HG02973 (cell line): ENCODE measurements at regions not wholly inside any gene's neighbourhood (a gene's known extent, or its start where the extent isn't known, plus 50 kb on each side); places are given as distances from the start of the nearest gene placed in this dataset.

Experiments used
- ATAC-seq: cut with Tn5 transposase; IDR thresholded peaks from one replicate; pipeline ENCODE4 v1.9.1; 2021; ENCODE audit warnings: moderate library complexity; ENCODE audit not compliant: unreplicated experiment

GRCh38 chr7:25495342-25496250 is 267.3 kb upstream of the NPVF start:
- ATAC-seq = no peak

GRCh38 chr7:25496476-25497368 is 268.4 kb upstream of the NPVF start:
- ATAC-seq = peak; percentile 70

GRCh38 chr7:25500393-25500921 is 272.2 kb upstream of the NPVF start:
- ATAC-seq = no peak

GRCh38 chr7:25503306-25503705 is 275.0 kb upstream of the NPVF start:
- ATAC-seq = no peak

- ATAC-seq = no peak
Measured at GRCh38 chr7:25512061-25512687, 283.9 kb upstream of the NPVF start.

- ATAC-seq = no peak
Measured at GRCh38 chr7:25515633-25516275, 287.5 kb upstream of the NPVF start.

GRCh38 chr7:25517906-25518305 is 289.6 kb upstream of the NPVF start:
- no peak for ATAC-seq

GRCh38 chr7:25520017-25520416 is 291.7 kb upstream of the NPVF start:
- ATAC-seq = no peak

- no peak for ATAC-seq
Measured at GRCh38 chr7:25520516-25520915, 292.2 kb upstream of the NPVF start.

- no peak for ATAC-seq
Measured at GRCh38 chr7:25521236-25521635, 292.9 kb upstream of the NPVF start.

GRCh38 chr7:25522727-25523126 is 294.4 kb upstream of the NPVF start:
- ATAC-seq = no peak

- no peak for ATAC-seq
Measured at GRCh38 chr7:25527665-25528170, 299.4 kb upstream of the NPVF start.

GRCh38 chr7:25529320-25529719 is 301.0 kb upstream of the NPVF start:
- no peak for ATAC-seq

- no peak for ATAC-seq
Measured at GRCh38 chr7:25536851-25537250, 308.6 kb upstream of the NPVF start.

GRCh38 chr7:25537662-25538375 is 309.5 kb upstream of the NPVF start:
- ATAC-seq = no peak

GRCh38 chr7:25541094-25541821 is 313.0 kb upstream of the NPVF start:
- ATAC-seq = no peak

GRCh38 chr7:25541877-25542276 is 313.6 kb upstream of the NPVF start:
- ATAC-seq = no peak

GRCh38 chr7:25543210-25543609 is 314.9 kb upstream of the NPVF start:
- ATAC-seq = no peak

- no peak for ATAC-seq
Measured at GRCh38 chr7:25543798-25544197, 315.5 kb upstream of the NPVF start.
